ENCODE measurements at regions not wholly inside any gene's neighbourhood (a gene's known extent, or its start where the extent isn't known, plus 50 kb on each side); places are given as distances from the start of the nearest gene placed in this dataset.

- WGBS, 2 donors (ENCODE audit: low coverage in 1 of 2): 54 to 92% methylated on average over 2 of the region's 2 CpGs
- Histone ChIP-seq H3K4me1 (no peaks in the 10 kb centered on the region), H3K9me3 (no peaks in the 10 kb centered on the region), H3K27ac (no peak overlapping the region), H3K27me3 (no peaks in the 10 kb centered on the region), H3K36me3 (no peaks in the 10 kb centered on the region), H3K4me3 (no peak overlapping the region)
- no peak for ATAC-seq
- no peak for TF ChIP-seq EP300 (IDR thresholded peaks at IDR 0.05)
- TF ChIP-seq POLR2AphosphoS5 (IDR thresholded peaks at IDR 0.05): no peak
- TF ChIP-seq CTCF (IDR thresholded peaks at IDR 0.05): no peak
- TF ChIP-seq POLR2A (IDR thresholded peaks at IDR 0.05): no peak
Observed at GRCh38 chrX:20481632-20482031, 214.9 kb upstream of the RPS6KA3 start.

- ATAC-seq: no peak
- no peak overlapping the region for H3K27ac ChIP-seq
- no peak overlapping the region for H3K4me3 ChIP-seq
- no peaks in the 10 kb centered on the region for H3K27me3 ChIP-seq
- no peaks in the 10 kb centered on the region for H3K4me1 ChIP-seq
- no peaks in the 10 kb centered on the region for H3K9me3 ChIP-seq
- 71 to 73% methylated on average over 4 of the region's 4 CpGs for WGBS, 2 donors (ENCODE audit: low coverage in 1 of 2)
- no peaks in the 10 kb centered on the region for H3K36me3 ChIP-seq
- TF ChIP-seq POLR2A (IDR thresholded peaks at IDR 0.05) (no peak), POLR2AphosphoS5 (IDR thresholded peaks at IDR 0.05) (no peak), CTCF (IDR thresholded peaks at IDR 0.05) (no peak), EP300 (IDR thresholded peaks at IDR 0.05) (no peak)
Observed at GRCh38 chrX:20479896-20480295, 213.2 kb upstream of the RPS6KA3 start.

- Histone ChIP-seq H3K4me1 (no peaks in the 10 kb centered on the region), H3K4me3 (no peak overlapping the region), H3K27me3 (no peaks in the 10 kb centered on the region), H3K36me3 (no peaks in the 10 kb centered on the region), H3K9me3 (no peaks in the 10 kb centered on the region), H3K27ac (no peak overlapping the region)
- ATAC-seq: no peak
- TF ChIP-seq EP300 (IDR thresholded peaks at IDR 0.05) (no peak), POLR2A (IDR thresholded peaks at IDR 0.05) (no peak), CTCF (IDR thresholded peaks at IDR 0.05) (no peak), POLR2AphosphoS5 (IDR thresholded peaks at IDR 0.05) (no peak)
- 100% methylated on average over 1 of the region's 2 CpGs; no CpG with 5 or more reads in 1 of the 2 donors for WGBS, 2 donors (ENCODE audit: low coverage in 1 of 2)
Observed at GRCh38 chrX:20479048-20479447, 212.3 kb upstream of the RPS6KA3 start.

GRCh38 chrX:20477836-20478524, 211.3 kb upstream of the RPS6KA3 start:
- ATAC-seq: no peak
- H3K36me3 ChIP-seq: no peaks in the 10 kb centered on the region
- H3K27ac ChIP-seq: no peak overlapping the region
- H3K9me3 ChIP-seq: no peaks in the 10 kb centered on the region
- H3K4me1 ChIP-seq: no peaks in the 10 kb centered on the region
- H3K4me3 ChIP-seq: no peak overlapping the region
- no peaks in the 10 kb centered on the region for H3K27me3 ChIP-seq
- no peak for TF ChIP-seq EP300 (IDR thresholded peaks at IDR 0.05)
- no peak for TF ChIP-seq POLR2A (IDR thresholded peaks at IDR 0.05)
- TF ChIP-seq CTCF (IDR thresholded peaks at IDR 0.05): no peak
- no peak for TF ChIP-seq POLR2AphosphoS5 (IDR thresholded peaks at IDR 0.05)
- WGBS, 2 donors (ENCODE audit: low coverage in 1 of 2): 87 to 94% methylated on average over 3 to 7 of the region's 8 CpGs

GRCh38 chrX:20477219-20477618, 210.5 kb upstream of the RPS6KA3 start:
- no peak for TF ChIP-seq CTCF (IDR thresholded peaks at IDR 0.05)
- TF ChIP-seq POLR2AphosphoS5 (IDR thresholded peaks at IDR 0.05): no peak
- TF ChIP-seq EP300 (IDR thresholded peaks at IDR 0.05): no peak
- no peak for TF ChIP-seq POLR2A (IDR thresholded peaks at IDR 0.05)
- H3K4me1 ChIP-seq: no peaks in the 10 kb centered on the region
- no peak overlapping the region for H3K4me3 ChIP-seq
- no peaks in the 10 kb centered on the region for H3K9me3 ChIP-seq
- ATAC-seq: no peak
- H3K27ac ChIP-seq: no peak overlapping the region
- whole genome bisulfite sequencing, 2 donors (ENCODE audit: low coverage in 1 of 2): 56 to 71% methylated on average over 3 of the region's 3 CpGs
- H3K27me3 ChIP-seq: no peaks in the 10 kb centered on the region
- no peaks in the 10 kb centered on the region for H3K36me3 ChIP-seq

Data from gastroesophageal sphincter (tissue), 4 donors.